Brain microvascular endothelial cell (primary cell): ENCODE measurements at regions not wholly inside any gene's neighbourhood (a gene's known extent, or its start where the extent isn't known, plus 50 kb on each side); places are given as distances from the start of the nearest gene placed in this dataset.

Experiments
- DNase-seq: peaks from one replicate; pipeline ENCODE4 v3.0.0-alpha.2; 2020
- H3K27ac ChIP-seq: fragments of 250-450 bp; sonication (Bioruptor Pico); 2 replicates; pipeline ENCODE4 v1.5.1; 2020; ENCODE audit warnings: mild to moderate bottlenecking, moderate library complexity
- H3K27me3 ChIP-seq: fragments of 250-450 bp; sonication (Bioruptor Pico); replicated peaks from 2 replicates; pipeline ENCODE4 v1.5.1; 2020; ENCODE audit warnings: mild to moderate bottlenecking
- H3K36me3 ChIP-seq: fragments of 250-450 bp; sonication (Bioruptor Pico); replicated peaks from 2 replicates; pipeline ENCODE4 v1.5.1; 2020; ENCODE audit warnings: mild to moderate bottlenecking
- H3K4me3 ChIP-seq: 2 replicates; pipeline ENCODE4 v1.5.1; 2011; ENCODE audit warnings: low read depth, mild to moderate bottlenecking, control low read depth, low read length, moderate library complexity
- in situ Hi-C: cut with HindIII; loops from 2 replicates; pipeline ENCODE4 v1.10.0; 2017; ENCODE audit warnings: low sequenced_read_pairs, low pct_ligation_motif_present
- TF ChIP-seq, protein P1 (sequence below): IDR thresholded peaks from 2 replicates; pipeline ENCODE4 v1.5.1; 2011; ENCODE audit warnings: low read depth, mild to moderate bottlenecking, moderate library complexity, low read length, control low read depth, inconsistent platforms; ENCODE audit errors: missing control alignments

DNA sequence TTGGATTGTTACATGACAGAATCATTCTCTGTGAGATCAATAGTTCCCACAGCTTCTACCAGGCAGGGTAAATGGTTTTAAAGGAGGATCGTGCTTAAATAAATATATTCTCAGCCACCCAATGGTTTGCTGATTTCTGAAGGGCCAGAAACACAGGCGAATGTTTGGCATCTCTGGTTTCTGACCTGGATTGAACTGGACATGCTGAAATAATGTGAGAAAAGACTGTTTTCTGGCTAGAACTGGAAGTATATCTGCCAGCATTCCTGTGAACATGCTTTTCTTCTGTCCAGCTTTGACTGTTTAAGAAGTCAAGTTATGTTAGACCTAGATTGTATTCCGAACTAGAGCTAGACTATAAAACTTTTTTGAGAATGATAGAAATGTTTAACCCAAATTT is 77.1 kb upstream of the COL3A1 start:
- DNase-seq, result no peak
- no peaks in the 10 kb centered on the region for H3K36me3 ChIP-seq
- in situ Hi-C loops, result no loop called here
- H3K27me3 ChIP-seq, result no peaks in the 10 kb centered on the region
- H3K4me3 ChIP-seq, result no peak overlapping the region
- H3K27ac ChIP-seq, result no peak overlapping the region
- TF ChIP-seq, protein P1, sequence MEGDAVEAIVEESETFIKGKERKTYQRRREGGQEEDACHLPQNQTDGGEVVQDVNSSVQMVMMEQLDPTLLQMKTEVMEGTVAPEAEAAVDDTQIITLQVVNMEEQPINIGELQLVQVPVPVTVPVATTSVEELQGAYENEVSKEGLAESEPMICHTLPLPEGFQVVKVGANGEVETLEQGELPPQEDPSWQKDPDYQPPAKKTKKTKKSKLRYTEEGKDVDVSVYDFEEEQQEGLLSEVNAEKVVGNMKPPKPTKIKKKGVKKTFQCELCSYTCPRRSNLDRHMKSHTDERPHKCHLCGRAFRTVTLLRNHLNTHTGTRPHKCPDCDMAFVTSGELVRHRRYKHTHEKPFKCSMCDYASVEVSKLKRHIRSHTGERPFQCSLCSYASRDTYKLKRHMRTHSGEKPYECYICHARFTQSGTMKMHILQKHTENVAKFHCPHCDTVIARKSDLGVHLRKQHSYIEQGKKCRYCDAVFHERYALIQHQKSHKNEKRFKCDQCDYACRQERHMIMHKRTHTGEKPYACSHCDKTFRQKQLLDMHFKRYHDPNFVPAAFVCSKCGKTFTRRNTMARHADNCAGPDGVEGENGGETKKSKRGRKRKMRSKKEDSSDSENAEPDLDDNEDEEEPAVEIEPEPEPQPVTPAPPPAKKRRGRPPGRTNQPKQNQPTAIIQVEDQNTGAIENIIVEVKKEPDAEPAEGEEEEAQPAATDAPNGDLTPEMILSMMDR, result no peak

DNA sequence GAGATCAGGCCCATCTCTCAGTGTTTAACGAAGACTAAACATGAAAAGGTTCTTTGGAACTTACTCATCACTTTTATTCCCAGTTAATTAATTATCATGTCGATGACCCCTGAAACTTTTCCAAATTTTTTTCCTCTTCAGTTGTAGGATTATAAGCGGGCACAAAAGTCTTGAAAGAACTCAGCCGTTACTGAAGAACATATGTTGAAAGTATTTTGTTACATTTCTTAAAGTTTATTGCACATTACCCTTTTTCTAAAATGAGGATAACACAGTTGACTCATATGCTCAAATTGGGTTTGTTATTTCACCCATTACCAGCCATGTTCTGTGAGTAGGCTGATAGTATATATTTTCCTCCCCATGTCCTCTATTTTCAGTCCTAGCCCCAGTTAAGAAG is 75.9 kb upstream of the COL3A1 start:
- DNase-seq, result no peak
- Histone ChIP-seq H3K27ac (no peak overlapping the region), H3K36me3 (no peaks in the 10 kb centered on the region), H3K4me3 (no peak overlapping the region), H3K27me3 (no peaks in the 10 kb centered on the region)
- in situ Hi-C loops, result no loop called here
- TF ChIP-seq, protein P1, result no peak

DNA sequence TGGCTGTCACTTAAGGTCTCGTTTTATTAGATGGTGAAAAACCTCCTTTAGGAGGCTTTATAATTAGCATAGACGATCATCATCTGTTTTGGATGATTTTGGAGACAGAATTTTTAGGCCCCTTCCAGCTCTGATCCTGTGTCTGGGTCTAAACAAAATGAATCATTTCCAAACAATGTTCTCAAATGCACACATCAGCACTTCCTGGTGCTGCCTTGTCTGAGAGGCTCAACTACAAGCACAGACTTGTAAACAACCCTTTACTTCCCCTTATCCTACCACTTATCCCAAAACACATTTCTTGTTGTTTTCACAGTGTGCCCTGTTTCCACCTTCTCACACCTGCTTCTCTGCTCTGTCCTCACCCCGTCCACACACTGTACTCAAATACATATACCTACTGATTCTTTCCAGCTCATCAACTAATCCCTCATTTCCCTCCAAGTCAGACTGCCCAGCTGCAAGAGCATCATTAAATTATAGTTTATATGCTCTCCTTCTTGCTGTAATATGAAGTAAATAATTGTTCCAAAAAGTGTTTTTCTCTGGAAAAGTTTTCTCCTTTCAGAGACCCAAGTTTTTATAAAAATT is 71.2 kb upstream of the COL3A1 start:
- H3K27me3 ChIP-seq, result no peaks in the 10 kb centered on the region
- in situ Hi-C loops, result no loop called here
- H3K27ac ChIP-seq, result no peak overlapping the region
- no peaks in the 10 kb centered on the region for H3K36me3 ChIP-seq
- no peak overlapping the region for H3K4me3 ChIP-seq
- TF ChIP-seq, protein P1, result no peak
- peak; percentile 6 for DNase-seq

DNA sequence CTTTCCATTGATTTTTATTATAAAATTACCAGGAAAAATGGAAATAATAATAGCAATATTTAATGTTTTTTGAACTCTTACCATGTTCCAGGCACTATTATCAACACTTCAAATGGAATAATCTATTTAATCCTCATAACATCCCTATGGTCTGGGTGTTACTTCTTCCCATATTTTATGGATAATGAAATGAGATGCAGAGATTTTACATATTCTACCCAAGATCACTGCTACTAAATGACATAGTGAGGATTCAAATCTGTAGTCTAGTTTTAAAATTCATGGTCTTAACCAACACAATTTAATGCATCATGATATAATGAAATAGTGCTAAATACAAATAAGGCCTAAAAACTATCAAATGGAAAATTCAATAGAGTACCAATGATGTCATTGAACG is 70.4 kb upstream of the COL3A1 start:
- Histone ChIP-seq H3K27me3 (no peaks in the 10 kb centered on the region), H3K36me3 (no peaks in the 10 kb centered on the region), H3K4me3 (no peak overlapping the region), H3K27ac (no peak overlapping the region)
- in situ Hi-C loops, result no loop called here
- TF ChIP-seq, protein P1, result no peak
- DNase-seq, result no peak

DNA sequence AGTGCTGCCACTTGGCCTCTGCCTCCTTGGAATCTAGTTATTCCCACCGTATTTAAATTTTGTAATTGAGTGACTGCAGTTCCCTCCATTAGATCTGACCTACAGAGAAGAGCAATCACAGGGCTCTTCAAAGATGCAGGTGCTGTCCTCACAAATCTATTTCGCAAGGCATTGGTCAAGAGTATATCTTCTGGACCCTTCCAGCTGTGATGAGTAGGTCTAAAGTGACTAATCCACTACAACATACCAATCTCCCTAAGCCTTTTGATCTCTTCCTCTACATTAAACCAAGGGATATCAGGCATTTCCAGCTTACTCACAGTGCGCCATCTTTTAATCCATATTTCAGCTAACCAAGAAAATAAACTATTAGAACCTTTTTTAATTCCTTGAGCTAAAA is 65.1 kb upstream of the COL3A1 start:
- no peaks in the 10 kb centered on the region for H3K36me3 ChIP-seq
- in situ Hi-C loops, result no loop called here
- no peak overlapping the region for H3K27ac ChIP-seq
- TF ChIP-seq, protein P1, result no peak
- no peak for DNase-seq
- H3K27me3 ChIP-seq, result no peaks in the 10 kb centered on the region
- H3K4me3 ChIP-seq, result no peak overlapping the region

DNA sequence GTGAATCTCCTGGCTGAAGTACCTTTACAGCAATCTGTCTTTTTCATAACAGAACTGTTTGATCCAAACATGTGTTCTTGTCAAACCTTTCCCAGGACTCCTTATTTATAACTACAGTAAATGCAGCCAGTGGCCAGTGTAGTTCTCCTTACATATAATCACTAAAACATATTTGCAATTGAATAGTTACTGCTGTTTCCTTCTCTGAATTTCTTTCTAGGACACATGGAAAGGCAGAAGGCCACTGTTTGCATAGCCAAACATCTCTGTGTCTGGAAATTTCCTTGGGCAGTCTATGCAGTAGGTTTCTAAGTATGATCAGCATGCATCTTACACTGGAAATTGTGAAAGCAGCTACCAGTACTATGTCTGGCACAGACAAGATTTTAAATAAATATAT is 57.4 kb upstream of the COL3A1 start:
- in situ Hi-C loops, result no loop called here

More for the DNA sequence above, 57.4 kb upstream of the COL3A1 start:
- Histone ChIP-seq H3K27me3 (no peaks in the 10 kb centered on the region), H3K4me3 (no peak overlapping the region), H3K36me3 (no peaks in the 10 kb centered on the region), H3K27ac (no peak overlapping the region)
- no peak for DNase-seq
- TF ChIP-seq, protein P1, result no peak
